K562 (cell line): ENCODE measurements at regions not wholly inside any gene's neighbourhood (a gene's known extent, or its start where the extent isn't known, plus 50 kb on each side); places are given as distances from the start of the nearest gene placed in this dataset.

Source experiments
- FOXJ2 ChIP-seq: fragments of 200-800 bp; sonication (Bioruptor generic); IDR thresholded peaks from 2 replicates; pipeline ENCODE4 v1.6.1; 2016; ENCODE audit warnings: missing genetic modification characterization, missing compliant biosample characterization
- HDAC8 ChIP-seq: fragments of 450-650 bp; IDR thresholded peaks from 2 replicates; pipeline ENCODE4 v1.6.1; 2016; ENCODE audit warnings: mild to moderate bottlenecking, missing genetic modification characterization, moderate library complexity, missing compliant biosample characterization
- KLF6 ChIP-seq: fragments of 250-450 bp; sonication (Bioruptor Pico); IDR thresholded peaks from 2 replicates; pipeline ENCODE4 v1.4.0; 2020; ENCODE audit warnings: mild to moderate bottlenecking, moderate library complexity, borderline replicate concordance
- NFATC3 ChIP-seq: fragments of 450-650 bp; IDR thresholded peaks from 2 replicates; pipeline ENCODE4 v1.6.1; 2017; ENCODE audit warnings: mild to moderate bottlenecking
- PKNOX1 ChIP-seq: fragments of 450-650 bp; IDR thresholded peaks from 2 replicates; pipeline ENCODE4 v1.6.1; 2016
- RHOXF2B ChIP-seq: fragments of 250-450 bp; sonication (Bioruptor Pico); conservative IDR thresholded peaks from 2 replicates; pipeline ENCODE4 v1.5.1; 2021
- TF ChIP-seq, protein P1 (sequence below): fragments of 450-650 bp; IDR thresholded peaks from 2 replicates; pipeline ENCODE4 v1.6.1; 2016; ENCODE audit warnings: mild to moderate bottlenecking, moderate library complexity
- TF ChIP-seq, protein P2 (sequence below): fragments of 250-450 bp; sonication (Bioruptor Pico); IDR thresholded peaks from 2 replicates; pipeline ENCODE4 v1.4.0; 2020; ENCODE audit warnings: mild to moderate bottlenecking, moderate library complexity, borderline replicate concordance

GRCh38 chr10:34912771-34913170 lies 97.7 kb upstream of the PARD3 start (continued):
- TF ChIP-seq, protein P1, sequence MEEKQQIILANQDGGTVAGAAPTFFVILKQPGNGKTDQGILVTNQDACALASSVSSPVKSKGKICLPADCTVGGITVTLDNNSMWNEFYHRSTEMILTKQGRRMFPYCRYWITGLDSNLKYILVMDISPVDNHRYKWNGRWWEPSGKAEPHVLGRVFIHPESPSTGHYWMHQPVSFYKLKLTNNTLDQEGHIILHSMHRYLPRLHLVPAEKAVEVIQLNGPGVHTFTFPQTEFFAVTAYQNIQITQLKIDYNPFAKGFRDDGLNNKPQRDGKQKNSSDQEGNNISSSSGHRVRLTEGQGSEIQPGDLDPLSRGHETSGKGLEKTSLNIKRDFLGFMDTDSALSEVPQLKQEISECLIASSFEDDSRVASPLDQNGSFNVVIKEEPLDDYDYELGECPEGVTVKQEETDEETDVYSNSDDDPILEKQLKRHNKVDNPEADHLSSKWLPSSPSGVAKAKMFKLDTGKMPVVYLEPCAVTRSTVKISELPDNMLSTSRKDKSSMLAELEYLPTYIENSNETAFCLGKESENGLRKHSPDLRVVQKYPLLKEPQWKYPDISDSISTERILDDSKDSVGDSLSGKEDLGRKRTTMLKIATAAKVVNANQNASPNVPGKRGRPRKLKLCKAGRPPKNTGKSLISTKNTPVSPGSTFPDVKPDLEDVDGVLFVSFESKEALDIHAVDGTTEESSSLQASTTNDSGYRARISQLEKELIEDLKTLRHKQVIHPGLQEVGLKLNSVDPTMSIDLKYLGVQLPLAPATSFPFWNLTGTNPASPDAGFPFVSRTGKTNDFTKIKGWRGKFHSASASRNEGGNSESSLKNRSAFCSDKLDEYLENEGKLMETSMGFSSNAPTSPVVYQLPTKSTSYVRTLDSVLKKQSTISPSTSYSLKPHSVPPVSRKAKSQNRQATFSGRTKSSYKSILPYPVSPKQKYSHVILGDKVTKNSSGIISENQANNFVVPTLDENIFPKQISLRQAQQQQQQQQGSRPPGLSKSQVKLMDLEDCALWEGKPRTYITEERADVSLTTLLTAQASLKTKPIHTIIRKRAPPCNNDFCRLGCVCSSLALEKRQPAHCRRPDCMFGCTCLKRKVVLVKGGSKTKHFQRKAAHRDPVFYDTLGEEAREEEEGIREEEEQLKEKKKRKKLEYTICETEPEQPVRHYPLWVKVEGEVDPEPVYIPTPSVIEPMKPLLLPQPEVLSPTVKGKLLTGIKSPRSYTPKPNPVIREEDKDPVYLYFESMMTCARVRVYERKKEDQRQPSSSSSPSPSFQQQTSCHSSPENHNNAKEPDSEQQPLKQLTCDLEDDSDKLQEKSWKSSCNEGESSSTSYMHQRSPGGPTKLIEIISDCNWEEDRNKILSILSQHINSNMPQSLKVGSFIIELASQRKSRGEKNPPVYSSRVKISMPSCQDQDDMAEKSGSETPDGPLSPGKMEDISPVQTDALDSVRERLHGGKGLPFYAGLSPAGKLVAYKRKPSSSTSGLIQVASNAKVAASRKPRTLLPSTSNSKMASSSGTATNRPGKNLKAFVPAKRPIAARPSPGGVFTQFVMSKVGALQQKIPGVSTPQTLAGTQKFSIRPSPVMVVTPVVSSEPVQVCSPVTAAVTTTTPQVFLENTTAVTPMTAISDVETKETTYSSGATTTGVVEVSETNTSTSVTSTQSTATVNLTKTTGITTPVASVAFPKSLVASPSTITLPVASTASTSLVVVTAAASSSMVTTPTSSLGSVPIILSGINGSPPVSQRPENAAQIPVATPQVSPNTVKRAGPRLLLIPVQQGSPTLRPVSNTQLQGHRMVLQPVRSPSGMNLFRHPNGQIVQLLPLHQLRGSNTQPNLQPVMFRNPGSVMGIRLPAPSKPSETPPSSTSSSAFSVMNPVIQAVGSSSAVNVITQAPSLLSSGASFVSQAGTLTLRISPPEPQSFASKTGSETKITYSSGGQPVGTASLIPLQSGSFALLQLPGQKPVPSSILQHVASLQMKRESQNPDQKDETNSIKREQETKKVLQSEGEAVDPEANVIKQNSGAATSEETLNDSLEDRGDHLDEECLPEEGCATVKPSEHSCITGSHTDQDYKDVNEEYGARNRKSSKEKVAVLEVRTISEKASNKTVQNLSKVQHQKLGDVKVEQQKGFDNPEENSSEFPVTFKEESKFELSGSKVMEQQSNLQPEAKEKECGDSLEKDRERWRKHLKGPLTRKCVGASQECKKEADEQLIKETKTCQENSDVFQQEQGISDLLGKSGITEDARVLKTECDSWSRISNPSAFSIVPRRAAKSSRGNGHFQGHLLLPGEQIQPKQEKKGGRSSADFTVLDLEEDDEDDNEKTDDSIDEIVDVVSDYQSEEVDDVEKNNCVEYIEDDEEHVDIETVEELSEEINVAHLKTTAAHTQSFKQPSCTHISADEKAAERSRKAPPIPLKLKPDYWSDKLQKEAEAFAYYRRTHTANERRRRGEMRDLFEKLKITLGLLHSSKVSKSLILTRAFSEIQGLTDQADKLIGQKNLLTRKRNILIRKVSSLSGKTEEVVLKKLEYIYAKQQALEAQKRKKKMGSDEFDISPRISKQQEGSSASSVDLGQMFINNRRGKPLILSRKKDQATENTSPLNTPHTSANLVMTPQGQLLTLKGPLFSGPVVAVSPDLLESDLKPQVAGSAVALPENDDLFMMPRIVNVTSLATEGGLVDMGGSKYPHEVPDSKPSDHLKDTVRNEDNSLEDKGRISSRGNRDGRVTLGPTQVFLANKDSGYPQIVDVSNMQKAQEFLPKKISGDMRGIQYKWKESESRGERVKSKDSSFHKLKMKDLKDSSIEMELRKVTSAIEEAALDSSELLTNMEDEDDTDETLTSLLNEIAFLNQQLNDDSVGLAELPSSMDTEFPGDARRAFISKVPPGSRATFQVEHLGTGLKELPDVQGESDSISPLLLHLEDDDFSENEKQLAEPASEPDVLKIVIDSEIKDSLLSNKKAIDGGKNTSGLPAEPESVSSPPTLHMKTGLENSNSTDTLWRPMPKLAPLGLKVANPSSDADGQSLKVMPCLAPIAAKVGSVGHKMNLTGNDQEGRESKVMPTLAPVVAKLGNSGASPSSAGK, result no peak
- TF ChIP-seq KLF6 (CRISPR knock-in tag) (no peak), RHOXF2B (CRISPR knock-in tag) (no peak), PKNOX1 (no peak), FOXJ2 (tag) (no peak), NFATC3 (no peak), HDAC8 (tag) (no peak)
- TF ChIP-seq, protein P2, sequence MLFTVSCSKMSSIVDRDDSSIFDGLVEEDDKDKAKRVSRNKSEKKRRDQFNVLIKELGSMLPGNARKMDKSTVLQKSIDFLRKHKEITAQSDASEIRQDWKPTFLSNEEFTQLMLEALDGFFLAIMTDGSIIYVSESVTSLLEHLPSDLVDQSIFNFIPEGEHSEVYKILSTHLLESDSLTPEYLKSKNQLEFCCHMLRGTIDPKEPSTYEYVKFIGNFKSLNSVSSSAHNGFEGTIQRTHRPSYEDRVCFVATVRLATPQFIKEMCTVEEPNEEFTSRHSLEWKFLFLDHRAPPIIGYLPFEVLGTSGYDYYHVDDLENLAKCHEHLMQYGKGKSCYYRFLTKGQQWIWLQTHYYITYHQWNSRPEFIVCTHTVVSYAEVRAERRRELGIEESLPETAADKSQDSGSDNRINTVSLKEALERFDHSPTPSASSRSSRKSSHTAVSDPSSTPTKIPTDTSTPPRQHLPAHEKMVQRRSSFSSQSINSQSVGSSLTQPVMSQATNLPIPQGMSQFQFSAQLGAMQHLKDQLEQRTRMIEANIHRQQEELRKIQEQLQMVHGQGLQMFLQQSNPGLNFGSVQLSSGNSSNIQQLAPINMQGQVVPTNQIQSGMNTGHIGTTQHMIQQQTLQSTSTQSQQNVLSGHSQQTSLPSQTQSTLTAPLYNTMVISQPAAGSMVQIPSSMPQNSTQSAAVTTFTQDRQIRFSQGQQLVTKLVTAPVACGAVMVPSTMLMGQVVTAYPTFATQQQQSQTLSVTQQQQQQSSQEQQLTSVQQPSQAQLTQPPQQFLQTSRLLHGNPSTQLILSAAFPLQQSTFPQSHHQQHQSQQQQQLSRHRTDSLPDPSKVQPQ (CRISPR knock-in tag), result no peak
